ENCODE measurements at regions not wholly inside any gene's neighbourhood (a gene's known extent, or its start where the extent isn't known, plus 50 kb on each side); places are given as distances from the start of the nearest gene placed in this dataset.
"Not testable (repeated sequence)": the region's sequence is repeated elsewhere in the genome, so short reads cannot be mapped to it uniquely, and the experiment has no call there.

- DNase-seq (ENCODE audit: extremely low read depth, low read depth): no peak
Observed at GRCh38 chr10:30560326-30560725, 69.2 kb downstream of the LYZL2 start.

GRCh38 chr10:30559180-30559579, 70.4 kb downstream of the LYZL2 start:
- no peak for DNase-seq (ENCODE audit: extremely low read depth, low read depth)

DNA sequence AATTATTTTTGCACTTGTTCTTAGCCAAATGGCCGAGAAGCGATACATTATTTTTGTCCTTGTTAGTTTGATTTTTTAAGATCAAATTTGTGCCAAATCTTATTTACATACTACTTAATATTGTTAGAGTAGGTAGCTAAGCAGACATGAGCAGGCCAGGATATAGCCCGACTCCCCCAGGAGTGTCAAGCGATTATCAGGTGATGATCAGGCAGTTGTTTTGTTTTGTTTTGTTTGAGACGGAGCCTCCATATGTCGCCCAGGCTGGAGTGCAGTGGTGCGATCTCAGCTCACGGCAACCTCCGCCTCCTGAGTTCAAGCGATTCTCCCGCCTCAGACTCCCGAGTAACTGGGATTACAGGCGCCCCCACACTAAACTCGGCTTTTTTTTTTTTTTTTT, 71.1 kb downstream of the LYZL2 start:
- DNase-seq (ENCODE audit: extremely low read depth, low read depth): no peak

GRCh38 chr10:30557884-30558283, 71.7 kb downstream of the LYZL2 start:
- DNase-seq (ENCODE audit: extremely low read depth, low read depth): peak; percentile 78

DNA sequence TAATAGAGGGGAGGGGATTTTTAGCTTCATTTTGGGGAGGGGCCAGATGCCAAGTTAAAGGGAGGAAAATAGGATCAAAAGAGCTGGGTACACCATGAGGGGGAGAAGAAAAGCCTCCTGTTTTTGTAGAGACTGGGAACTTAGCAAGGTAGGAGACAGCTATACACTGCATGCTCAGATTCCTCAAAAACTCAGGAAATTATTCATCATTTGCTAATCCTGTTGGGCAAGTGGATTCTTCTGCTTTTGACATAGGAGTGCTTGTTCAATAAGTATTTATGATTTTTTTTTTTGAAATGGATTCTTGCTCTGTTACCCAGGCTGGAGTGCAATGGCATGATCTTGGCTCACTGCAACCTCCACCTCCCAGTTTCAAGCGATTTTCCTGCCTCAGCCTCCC, 73.4 kb downstream of the LYZL2 start:
- no peak for DNase-seq (ENCODE audit: extremely low read depth, low read depth)

DNA sequence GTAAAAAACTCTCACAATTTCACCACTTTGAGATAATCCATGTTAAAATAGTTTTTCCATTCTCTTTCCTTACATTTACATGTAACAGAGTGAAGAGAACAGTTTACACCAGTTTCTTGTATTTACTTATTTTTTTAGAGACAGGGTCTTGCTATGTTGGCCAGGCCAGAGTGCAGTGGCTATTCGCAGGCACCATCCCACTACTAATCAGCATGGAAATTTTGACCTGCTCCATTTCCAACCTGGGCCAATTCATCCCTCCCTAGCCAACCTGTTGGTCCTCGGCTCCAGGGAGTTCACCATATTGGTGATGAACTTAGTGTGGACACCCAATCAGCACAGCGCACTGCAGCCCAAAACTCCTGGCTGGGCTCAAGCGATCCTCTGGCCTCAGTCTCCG, 74.1 kb downstream of the LYZL2 start:
- DNase-seq (ENCODE audit: extremely low read depth, low read depth): no peak

DNA sequence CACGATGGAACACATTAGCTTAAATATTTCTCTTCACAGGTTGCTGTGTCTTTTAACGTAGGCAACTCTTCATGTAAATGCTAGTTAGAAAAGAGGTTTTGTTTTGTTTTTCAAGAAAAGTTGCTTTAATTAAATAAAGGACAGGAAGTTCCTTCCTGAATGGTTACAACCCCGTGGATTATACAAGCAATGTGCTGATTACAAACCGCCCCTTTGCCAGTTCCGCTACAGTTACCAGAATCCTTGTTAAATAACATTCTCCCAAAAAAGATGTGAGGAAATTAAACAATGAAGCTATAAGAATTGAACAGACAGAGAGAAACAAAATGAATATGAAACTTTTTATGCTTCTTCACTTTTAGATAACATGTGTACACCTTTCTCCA, 75.1 kb downstream of the LYZL2 start:
- no peak for DNase-seq (ENCODE audit: extremely low read depth, low read depth)

DNA sequence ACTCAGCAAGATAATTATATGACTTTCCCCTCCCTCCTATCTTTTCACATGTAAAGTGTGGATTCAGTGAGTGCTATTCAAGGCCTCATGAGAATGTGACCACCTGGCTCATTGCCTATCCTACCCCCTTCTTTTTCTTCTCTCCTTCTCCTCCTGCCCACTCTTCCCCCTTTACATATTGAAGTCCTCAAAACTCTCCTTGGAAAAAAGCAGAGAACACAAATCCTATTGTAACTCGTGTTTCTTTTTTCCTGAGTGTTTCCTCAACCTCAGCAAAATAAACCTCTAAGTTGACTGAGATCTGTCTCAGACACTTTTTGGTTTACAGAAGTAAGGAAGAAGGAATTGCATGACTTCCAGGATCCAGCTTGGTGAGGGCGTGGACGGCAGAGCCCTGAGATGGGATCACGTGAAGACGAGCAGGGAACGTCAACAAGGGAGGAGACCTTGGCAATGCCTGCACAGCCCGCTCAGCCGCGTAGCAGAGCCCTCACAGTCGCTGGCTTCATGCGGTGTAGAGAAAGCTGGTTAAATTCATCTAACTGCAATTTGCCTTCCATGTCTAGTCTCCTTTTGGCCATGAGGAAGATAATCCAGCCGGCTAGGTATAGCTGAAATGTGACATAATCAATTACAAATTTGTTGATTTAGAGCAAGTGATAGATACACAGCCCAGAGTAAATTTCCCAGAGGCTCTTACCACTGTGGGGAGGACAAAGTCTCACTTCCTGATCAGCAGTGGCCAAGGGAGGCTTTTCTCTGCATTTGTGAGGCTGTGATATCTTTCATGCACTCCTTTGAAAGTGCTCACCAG, 75.7 kb downstream of the LYZL2 start:
- DNase-seq (ENCODE audit: extremely low read depth, low read depth): peak; percentile 75

DNA sequence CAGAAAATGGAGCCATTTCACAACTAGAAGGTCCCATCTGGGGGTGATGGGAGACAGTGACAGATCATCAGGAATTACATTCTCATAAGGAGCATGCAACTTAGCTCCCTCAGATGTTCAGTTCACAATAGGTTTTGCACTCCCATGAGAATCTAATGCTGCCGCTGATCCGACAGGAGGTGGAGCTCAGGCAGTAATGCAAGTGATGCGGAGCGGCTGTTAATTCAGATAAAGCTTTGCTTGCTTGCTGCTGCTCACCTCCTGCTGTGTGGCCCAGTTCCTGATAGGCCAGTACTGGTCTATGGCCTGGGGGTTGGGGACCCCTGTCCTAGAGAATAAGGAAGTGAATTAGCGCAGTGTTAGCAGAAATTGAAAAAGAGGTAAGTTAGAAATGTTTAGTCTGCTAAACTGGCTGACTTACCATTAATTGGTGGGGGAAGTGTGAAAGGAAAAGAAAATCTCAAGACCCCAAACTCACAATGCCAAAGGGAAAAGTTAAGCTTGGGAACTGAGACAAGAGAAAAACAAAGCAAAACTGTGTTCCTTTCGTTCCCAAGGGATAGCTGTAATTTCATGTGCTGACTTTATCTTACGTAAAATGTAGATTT, 76.4 kb downstream of the LYZL2 start:
- DNase-seq (ENCODE audit: extremely low read depth, low read depth): peak; percentile 63

- no peak for DNase-seq (ENCODE audit: extremely low read depth, low read depth)
Observed at GRCh38 chr10:30550967-30551815, 78.4 kb downstream of the LYZL2 start.

- not testable (repeated sequence) for DNase-seq (ENCODE audit: extremely low read depth, low read depth)
Observed at GRCh38 chr10:30549134-30549687, 80.3 kb downstream of the LYZL2 start.

DNA sequence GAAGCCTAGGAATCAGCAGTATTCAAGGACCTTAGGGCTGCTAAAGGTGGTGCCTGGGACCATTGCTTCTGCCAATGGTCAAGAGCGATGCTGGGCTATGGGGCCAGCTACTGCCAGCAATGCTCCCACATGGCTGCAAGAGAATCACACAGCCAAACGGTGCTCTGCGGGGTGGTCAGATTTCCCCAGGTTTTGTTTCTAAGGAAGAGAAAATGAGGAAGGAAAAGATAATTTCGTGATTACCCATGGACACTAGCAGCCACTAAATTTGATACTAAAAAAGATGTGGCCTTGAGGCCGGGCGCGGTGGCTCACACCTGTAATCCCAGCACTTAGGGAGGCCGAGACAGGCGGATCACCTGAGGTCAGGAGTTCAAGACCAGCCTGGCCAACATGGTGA, 83.0 kb downstream of the LYZL2 start:
- DNase-seq (ENCODE audit: extremely low read depth, low read depth): no peak

- DNase-seq (ENCODE audit: extremely low read depth, low read depth): no peak
Observed at GRCh38 chr10:30542895-30543288, 86.7 kb downstream of the LYZL2 start.

- DNase-seq (ENCODE audit: extremely low read depth, low read depth): peak; percentile 25
Observed at GRCh38 chr10:30542001-30542894, 87.3 kb downstream of the LYZL2 start.

- DNase-seq (ENCODE audit: extremely low read depth, low read depth): no peak
Observed at GRCh38 chr10:30540276-30540675, 89.3 kb downstream of the LYZL2 start.

DNA sequence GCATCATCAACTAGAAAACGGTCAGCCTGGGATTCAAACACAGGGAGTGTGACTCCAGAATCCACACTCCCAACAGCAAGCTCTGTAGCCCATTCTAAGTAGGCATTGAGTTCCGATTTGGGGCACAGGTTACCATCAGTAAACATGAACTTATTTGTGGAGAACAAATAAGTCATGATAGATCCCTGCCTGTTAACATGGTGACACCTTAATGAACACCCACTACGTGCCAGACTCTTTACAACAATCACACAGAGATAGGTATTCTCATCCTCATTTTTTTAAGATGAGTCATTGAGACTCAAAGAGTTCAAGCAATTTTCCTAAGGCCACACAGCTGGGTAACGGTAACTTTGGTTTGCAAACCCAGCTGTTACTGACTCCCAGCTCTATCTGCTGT, 91.5 kb downstream of the LYZL2 start:
- no peak for DNase-seq (ENCODE audit: extremely low read depth, low read depth)

- DNase-seq (ENCODE audit: extremely low read depth, low read depth): no peak
Observed at GRCh38 chr10:30537586-30537985, 92.0 kb downstream of the LYZL2 start.

DNA sequence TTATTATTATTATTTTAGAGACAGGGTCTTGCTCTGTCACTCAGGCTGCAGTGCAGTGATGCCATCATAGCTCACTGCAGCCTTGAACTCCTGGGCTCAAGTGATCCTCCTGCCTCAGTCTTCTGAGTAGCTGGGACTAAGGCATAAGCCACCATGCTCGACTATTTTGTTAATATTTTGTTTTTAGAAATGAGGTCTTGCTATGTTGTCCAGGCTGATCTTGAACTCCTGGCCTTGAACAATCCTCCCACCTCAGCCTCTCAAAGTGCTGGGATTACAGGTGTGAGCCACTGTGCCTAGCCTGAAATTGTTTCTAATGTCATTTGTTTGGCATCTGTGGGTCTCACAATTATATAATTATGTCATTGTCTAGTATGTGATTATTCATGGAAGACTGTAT, 92.4 kb downstream of the LYZL2 start:
- DNase-seq (ENCODE audit: extremely low read depth, low read depth): not testable (repeated sequence)

DNA sequence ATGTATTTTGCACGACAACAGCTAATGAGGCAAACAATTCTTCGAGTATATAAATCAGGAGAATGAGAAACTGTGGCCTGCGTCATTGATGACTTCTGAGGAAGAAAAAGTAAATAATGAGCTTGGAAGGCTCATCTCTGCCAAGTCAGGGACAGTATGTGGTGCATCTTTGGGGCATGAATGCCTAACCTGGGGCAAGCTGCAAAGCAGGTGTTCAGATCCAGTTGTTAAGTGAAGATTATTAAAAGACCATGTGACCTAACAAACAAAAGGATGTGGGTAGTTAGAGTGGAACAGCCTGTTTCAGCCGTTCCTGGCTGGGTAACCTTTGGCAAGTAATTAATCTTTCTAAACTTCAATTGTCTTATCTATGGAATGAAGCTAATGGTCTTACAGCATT, 93.0 kb downstream of the LYZL2 start:
- DNase-seq (ENCODE audit: extremely low read depth, low read depth): no peak

DNA sequence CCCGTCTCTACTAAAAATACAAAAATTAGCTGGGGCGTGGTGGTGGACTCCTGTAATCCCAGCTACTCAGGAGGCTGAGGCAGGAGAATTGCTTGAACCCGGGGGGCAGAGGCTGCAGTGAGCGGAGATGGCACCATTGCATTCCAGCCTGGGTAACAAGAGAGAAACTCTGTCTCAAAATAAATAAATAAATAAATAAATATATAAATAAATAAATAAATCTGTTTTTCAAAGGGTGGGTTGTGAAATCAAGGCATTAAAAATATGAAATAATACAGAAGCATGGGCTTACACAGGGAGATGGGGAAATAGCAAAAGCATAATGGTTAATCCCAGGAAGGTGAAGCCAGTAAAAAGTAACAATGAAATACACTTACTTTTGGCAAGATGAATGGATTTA, 93.9 kb downstream of the LYZL2 start:
- DNase-seq (ENCODE audit: extremely low read depth, low read depth): no peak

All from NCI-H460 (cell line).